Mammary epithelial cell (primary cell): ENCODE measurements at regions not wholly inside any gene's neighbourhood (a gene's known extent, or its start where the extent isn't known, plus 50 kb on each side); places are given as distances from the start of the nearest gene placed in this dataset.

Experiments used
- EZH2 ChIP-seq: IDR thresholded peaks from 2 replicates; pipeline ENCODE4 v1.6.1; 2012; ENCODE audit warnings: low read length, inconsistent platforms, borderline replicate concordance
- TF ChIP-seq, protein P1 (sequence below), 2 donors: IDR thresholded peaks in 1 of 2; conservative IDR thresholded peaks in 1 of 2; 2 replicates each; pipeline ENCODE4 v1.5.1; 2011 to 2012; ENCODE audit warnings: inconsistent platforms in 2 of 2, low read length in 2 of 2, mild to moderate bottlenecking in 2 of 2, control low read depth in 1 of 2, low read depth in 1 of 2; ENCODE audit not compliant: insufficient read depth in 1 of 2; ENCODE audit errors: extremely low read depth in 1 of 2

DNA sequence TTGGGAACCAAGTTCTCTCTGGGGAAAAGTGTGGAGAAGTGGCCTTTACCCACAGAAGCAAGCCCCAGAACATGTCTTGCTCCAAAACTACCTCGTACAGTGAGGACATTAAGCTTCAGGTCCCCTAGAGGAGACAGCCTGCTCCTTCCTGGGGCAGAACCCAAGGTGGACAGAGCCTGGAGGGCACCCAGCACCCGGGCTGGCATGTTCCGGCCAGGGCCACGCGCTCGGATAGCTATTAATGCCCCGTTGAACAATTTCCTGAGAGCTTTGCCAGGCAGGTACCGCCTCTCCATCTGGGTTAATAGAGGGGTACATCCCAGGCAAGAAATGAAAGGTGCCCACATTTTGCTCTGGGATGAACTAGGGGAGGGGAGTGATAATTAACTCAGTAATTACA is 169.0 kb upstream of the GRK3 start:
- TF ChIP-seq, protein P1, sequence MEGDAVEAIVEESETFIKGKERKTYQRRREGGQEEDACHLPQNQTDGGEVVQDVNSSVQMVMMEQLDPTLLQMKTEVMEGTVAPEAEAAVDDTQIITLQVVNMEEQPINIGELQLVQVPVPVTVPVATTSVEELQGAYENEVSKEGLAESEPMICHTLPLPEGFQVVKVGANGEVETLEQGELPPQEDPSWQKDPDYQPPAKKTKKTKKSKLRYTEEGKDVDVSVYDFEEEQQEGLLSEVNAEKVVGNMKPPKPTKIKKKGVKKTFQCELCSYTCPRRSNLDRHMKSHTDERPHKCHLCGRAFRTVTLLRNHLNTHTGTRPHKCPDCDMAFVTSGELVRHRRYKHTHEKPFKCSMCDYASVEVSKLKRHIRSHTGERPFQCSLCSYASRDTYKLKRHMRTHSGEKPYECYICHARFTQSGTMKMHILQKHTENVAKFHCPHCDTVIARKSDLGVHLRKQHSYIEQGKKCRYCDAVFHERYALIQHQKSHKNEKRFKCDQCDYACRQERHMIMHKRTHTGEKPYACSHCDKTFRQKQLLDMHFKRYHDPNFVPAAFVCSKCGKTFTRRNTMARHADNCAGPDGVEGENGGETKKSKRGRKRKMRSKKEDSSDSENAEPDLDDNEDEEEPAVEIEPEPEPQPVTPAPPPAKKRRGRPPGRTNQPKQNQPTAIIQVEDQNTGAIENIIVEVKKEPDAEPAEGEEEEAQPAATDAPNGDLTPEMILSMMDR (conservative IDR thresholded peaks at IDR 0.05 in 1 of 2, IDR thresholded peaks at IDR 0.05 in 1 of 2; ENCODE audit: extremely low read depth in 1 of 2, insufficient read depth in 1 of 2, low read depth in 1 of 2, low read length in 2 of 2) = no peak
- TF ChIP-seq EZH2 = no peak
